IMR-90 (cell line): ENCODE measurements at regions not wholly inside any gene's neighbourhood (a gene's known extent, or its start where the extent isn't known, plus 50 kb on each side); places are given as distances from the start of the nearest gene placed in this dataset.

Experiments used
- BHLHE40 ChIP-seq: fragments of 150-350 bp; IDR thresholded peaks from 2 replicates; pipeline ENCODE4 v1.6.1; 2016; ENCODE audit warnings: mild to moderate bottlenecking, low read depth, low read length
- CEBPB ChIP-seq: IDR thresholded peaks from 2 replicates; pipeline ENCODE4 v1.6.1; 2012; ENCODE audit warnings: low read depth, low read length, improper control_type of control experiment
- FOS ChIP-seq: fragments of 150-350 bp; IDR thresholded peaks from 2 replicates; pipeline ENCODE4 v1.6.1; 2016; ENCODE audit warnings: low read depth, low read length
- MAFK ChIP-seq: IDR thresholded peaks from 2 replicates; pipeline ENCODE4 v1.6.1; 2012; ENCODE audit warnings: low read depth, low read length, improper control_type of control experiment
- MAZ ChIP-seq: IDR thresholded peaks from 2 replicates; pipeline ENCODE4 v1.6.1; 2012; ENCODE audit warnings: low read depth, mild to moderate bottlenecking, low read length, improper control_type of control experiment, moderate library complexity, borderline replicate concordance
- MXI1 ChIP-seq: IDR thresholded peaks from 2 replicates; pipeline ENCODE4 v1.6.1; 2012; ENCODE audit warnings: low read depth, mild to moderate bottlenecking, low read length, moderate library complexity, borderline replicate concordance
- POLR2A ChIP-seq: IDR thresholded peaks from 2 replicates; pipeline ENCODE4 v1.6.1; 2012; ENCODE audit warnings: mild to moderate bottlenecking, low read depth, low read length
- RFX5 ChIP-seq: IDR thresholded peaks from 2 replicates; pipeline ENCODE4 v1.8.0; 2012; ENCODE audit warnings: low read depth, mild to moderate bottlenecking, low read length, moderate library complexity
- SMC3 ChIP-seq: fragments of 150-350 bp; IDR thresholded peaks from 2 replicates; pipeline ENCODE4 v1.6.1; 2016; ENCODE audit warnings: low read depth, mild to moderate bottlenecking, antibody characterized with exemption, low read length, moderate library complexity
- USF2 ChIP-seq: fragments of 150-350 bp; IDR thresholded peaks from 2 replicates; pipeline ENCODE4 v1.6.1; 2017; ENCODE audit warnings: mild to moderate bottlenecking, antibody characterized with exemption, low read length, low read depth
- TF ChIP-seq, protein P1 (sequence below): conservative IDR thresholded peaks from 2 replicates; pipeline ENCODE4 v1.5.1; 2012; ENCODE audit warnings: mild to moderate bottlenecking, low read depth, low read length, improper control_type of control experiment
- TF ChIP-seq, protein P2 (sequence below): fragments of 150-350 bp; IDR thresholded peaks from 2 replicates; pipeline ENCODE4 v1.6.1; 2016; ENCODE audit warnings: low read depth, mild to moderate bottlenecking, low read length, moderate library complexity, borderline replicate concordance

- TF ChIP-seq, protein P1, sequence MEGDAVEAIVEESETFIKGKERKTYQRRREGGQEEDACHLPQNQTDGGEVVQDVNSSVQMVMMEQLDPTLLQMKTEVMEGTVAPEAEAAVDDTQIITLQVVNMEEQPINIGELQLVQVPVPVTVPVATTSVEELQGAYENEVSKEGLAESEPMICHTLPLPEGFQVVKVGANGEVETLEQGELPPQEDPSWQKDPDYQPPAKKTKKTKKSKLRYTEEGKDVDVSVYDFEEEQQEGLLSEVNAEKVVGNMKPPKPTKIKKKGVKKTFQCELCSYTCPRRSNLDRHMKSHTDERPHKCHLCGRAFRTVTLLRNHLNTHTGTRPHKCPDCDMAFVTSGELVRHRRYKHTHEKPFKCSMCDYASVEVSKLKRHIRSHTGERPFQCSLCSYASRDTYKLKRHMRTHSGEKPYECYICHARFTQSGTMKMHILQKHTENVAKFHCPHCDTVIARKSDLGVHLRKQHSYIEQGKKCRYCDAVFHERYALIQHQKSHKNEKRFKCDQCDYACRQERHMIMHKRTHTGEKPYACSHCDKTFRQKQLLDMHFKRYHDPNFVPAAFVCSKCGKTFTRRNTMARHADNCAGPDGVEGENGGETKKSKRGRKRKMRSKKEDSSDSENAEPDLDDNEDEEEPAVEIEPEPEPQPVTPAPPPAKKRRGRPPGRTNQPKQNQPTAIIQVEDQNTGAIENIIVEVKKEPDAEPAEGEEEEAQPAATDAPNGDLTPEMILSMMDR: no peak
- TF ChIP-seq USF2 (no peak), MAZ (no peak), MAFK (no peak), POLR2A (no peak), RFX5 (no peak), FOS (no peak), CEBPB (no peak), MXI1 (no peak), SMC3 (no peak), BHLHE40 (no peak)
- TF ChIP-seq, protein P2, sequence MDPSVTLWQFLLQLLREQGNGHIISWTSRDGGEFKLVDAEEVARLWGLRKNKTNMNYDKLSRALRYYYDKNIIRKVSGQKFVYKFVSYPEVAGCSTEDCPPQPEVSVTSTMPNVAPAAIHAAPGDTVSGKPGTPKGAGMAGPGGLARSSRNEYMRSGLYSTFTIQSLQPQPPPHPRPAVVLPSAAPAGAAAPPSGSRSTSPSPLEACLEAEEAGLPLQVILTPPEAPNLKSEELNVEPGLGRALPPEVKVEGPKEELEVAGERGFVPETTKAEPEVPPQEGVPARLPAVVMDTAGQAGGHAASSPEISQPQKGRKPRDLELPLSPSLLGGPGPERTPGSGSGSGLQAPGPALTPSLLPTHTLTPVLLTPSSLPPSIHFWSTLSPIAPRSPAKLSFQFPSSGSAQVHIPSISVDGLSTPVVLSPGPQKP: no peak
These were observed 179.0 kb downstream of the POM121L12 start for GRCh38 chr7:53214463-53214862.
